Panc1 (cell line): ENCODE measurements at regions not wholly inside any gene's neighbourhood (a gene's known extent, or its start where the extent isn't known, plus 50 kb on each side); places are given as distances from the start of the nearest gene placed in this dataset.

ENCODE experiments used
- SIN3A ChIP-seq: IDR thresholded peaks from 2 replicates; pipeline ENCODE4 v1.6.1; 2012; ENCODE audit warnings: low read depth, mild to moderate bottlenecking, low read length, moderate library complexity, borderline replicate concordance; ENCODE audit not compliant: insufficient read depth
- TF ChIP-seq, protein P1 (sequence below): fragments of 450-650 bp; IDR thresholded peaks from 2 replicates; pipeline ENCODE4 v1.5.1; 2017; ENCODE audit warnings: mild to moderate bottlenecking

DNA sequence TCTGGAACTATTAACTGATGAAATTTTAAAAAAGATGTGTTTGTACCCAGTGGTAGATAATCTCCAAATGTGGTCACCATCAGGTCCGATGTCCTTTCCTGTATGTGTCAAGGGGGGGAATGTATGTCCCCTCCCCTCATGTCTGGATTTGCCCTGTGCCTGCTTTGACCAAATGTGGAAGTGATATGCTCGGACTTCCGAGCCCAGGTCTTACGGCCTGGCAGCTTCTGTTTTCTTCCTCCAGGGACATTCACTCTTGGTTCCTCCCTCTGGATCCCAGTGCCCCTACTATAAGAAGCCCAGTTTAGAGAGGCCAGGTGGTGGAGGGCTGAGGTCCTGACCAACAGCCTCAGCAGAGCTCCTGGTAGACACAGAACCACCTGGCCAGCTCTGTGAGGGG, 75.5 kb downstream of the CCR1 start:
- TF ChIP-seq SIN3A, result no peak
- TF ChIP-seq, protein P1, sequence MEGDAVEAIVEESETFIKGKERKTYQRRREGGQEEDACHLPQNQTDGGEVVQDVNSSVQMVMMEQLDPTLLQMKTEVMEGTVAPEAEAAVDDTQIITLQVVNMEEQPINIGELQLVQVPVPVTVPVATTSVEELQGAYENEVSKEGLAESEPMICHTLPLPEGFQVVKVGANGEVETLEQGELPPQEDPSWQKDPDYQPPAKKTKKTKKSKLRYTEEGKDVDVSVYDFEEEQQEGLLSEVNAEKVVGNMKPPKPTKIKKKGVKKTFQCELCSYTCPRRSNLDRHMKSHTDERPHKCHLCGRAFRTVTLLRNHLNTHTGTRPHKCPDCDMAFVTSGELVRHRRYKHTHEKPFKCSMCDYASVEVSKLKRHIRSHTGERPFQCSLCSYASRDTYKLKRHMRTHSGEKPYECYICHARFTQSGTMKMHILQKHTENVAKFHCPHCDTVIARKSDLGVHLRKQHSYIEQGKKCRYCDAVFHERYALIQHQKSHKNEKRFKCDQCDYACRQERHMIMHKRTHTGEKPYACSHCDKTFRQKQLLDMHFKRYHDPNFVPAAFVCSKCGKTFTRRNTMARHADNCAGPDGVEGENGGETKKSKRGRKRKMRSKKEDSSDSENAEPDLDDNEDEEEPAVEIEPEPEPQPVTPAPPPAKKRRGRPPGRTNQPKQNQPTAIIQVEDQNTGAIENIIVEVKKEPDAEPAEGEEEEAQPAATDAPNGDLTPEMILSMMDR, result no peak
